GM19397 (cell line): ENCODE measurements at regions not wholly inside any gene's neighbourhood (a gene's known extent, or its start where the extent isn't known, plus 50 kb on each side); places are given as distances from the start of the nearest gene placed in this dataset.
"Not testable (repeated sequence)": the region's sequence is repeated elsewhere in the genome, so short reads cannot be mapped to it uniquely, and the experiment has no call there.

ENCODE experiments used
- ATAC-seq: cut with Tn5 transposase; IDR thresholded peaks from one replicate; pipeline ENCODE4 v1.9.1; 2021; ENCODE audit warnings: mild to moderate bottlenecking, moderate library complexity; ENCODE audit not compliant: unreplicated experiment

- ATAC-seq = no peak
Observed at GRCh38 chr6:169019111-169019510, 234.5 kb downstream of the THBS2 start.

- ATAC-seq = no peak
Observed at GRCh38 chr6:169016758-169017157, 236.9 kb downstream of the THBS2 start.

GRCh38 chr6:169014211-169015197, 239.1 kb downstream of the THBS2 start:
- ATAC-seq = no peak

- no peak for ATAC-seq
Observed at GRCh38 chr6:169009628-169010027, 244.0 kb downstream of the THBS2 start.

GRCh38 chr6:169008641-169009257, 244.9 kb downstream of the THBS2 start:
- ATAC-seq = no peak

- ATAC-seq = no peak
Observed at GRCh38 chr6:169005166-169005565, 248.5 kb downstream of the THBS2 start.

GRCh38 chr6:169000022-169000421, 253.6 kb downstream of the THBS2 start:
- ATAC-seq = no peak

GRCh38 chr6:168999392-168999791, 254.3 kb downstream of the THBS2 start:
- no peak for ATAC-seq

GRCh38 chr6:168996356-168996625, 257.4 kb downstream of the THBS2 start:
- no peak for ATAC-seq

- no peak for ATAC-seq
Observed at GRCh38 chr6:168995526-168996355, 257.9 kb downstream of the THBS2 start.

GRCh38 chr6:168994956-168995355, 258.7 kb downstream of the THBS2 start:
- no peak for ATAC-seq

- no peak for ATAC-seq
Observed at GRCh38 chr6:168992446-168993144, 261.1 kb downstream of the THBS2 start.

- not testable (repeated sequence) for ATAC-seq
Observed at GRCh38 chr6:168991695-168992094, 262.0 kb downstream of the THBS2 start.

GRCh38 chr6:168990019-168990751, 263.5 kb downstream of the THBS2 start:
- no peak for ATAC-seq

- ATAC-seq = no peak
Observed at GRCh38 chr6:168989421-168989820, 264.2 kb downstream of the THBS2 start.

GRCh38 chr6:168988801-168989200, 264.8 kb downstream of the THBS2 start:
- ATAC-seq = no peak

- ATAC-seq = no peak
Observed at GRCh38 chr6:168988280-168988679, 265.4 kb downstream of the THBS2 start.

- no peak for ATAC-seq
Observed at GRCh38 chr6:168985705-168986104, 267.9 kb downstream of the THBS2 start.

- no peak for ATAC-seq
Observed at GRCh38 chr6:168983925-168984324, 269.7 kb downstream of the THBS2 start.

- no peak for ATAC-seq
Observed at GRCh38 chr6:168981187-168981586, 272.5 kb downstream of the THBS2 start.
